ENCODE measurements at regions not wholly inside any gene's neighbourhood (a gene's known extent, or its start where the extent isn't known, plus 50 kb on each side); places are given as distances from the start of the nearest gene placed in this dataset.

- no peak for TF ChIP-seq CTCF (IDR thresholded peaks at IDR 0.05)
- TF ChIP-seq POLR2A (IDR thresholded peaks at IDR 0.05) = no peak
Measured at GRCh38 chr16:62732092-62732491, 695.9 kb upstream of the CDH8 start.

Data from uterus (tissue), 2 donors.